HG03159 (cell line): ENCODE measurements at regions not wholly inside any gene's neighbourhood (a gene's known extent, or its start where the extent isn't known, plus 50 kb on each side); places are given as distances from the start of the nearest gene placed in this dataset.
"Not testable (repeated sequence)": the region's sequence is repeated elsewhere in the genome, so short reads cannot be mapped to it uniquely, and the experiment has no call there.

ENCODE experiments used
- ATAC-seq: cut with Tn5 transposase; IDR thresholded peaks from one replicate; pipeline ENCODE4 v1.9.1; 2021; ENCODE audit warnings: mild to moderate bottlenecking, moderate library complexity; ENCODE audit not compliant: unreplicated experiment

DNA sequence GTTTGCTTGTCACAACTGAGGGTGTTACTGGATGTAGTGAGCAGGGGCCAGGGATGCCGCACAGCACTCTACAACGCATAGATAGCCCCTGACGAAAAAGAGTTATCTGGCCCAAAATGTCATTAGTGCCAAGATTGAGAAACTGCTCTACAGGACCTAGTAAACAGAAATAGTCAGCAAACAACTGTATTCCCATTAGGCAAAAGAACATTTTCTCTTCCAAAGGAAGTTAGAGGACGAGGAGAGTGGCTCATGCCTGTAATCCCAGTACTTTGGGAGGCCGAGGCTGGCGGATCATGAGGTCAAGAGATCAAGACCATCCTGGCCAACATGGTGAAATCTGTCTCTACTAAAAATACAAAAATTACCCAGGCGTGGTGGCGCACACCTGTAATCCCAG is 189.1 kb downstream of the DUSP10 start:
- ATAC-seq = not testable (repeated sequence)

DNA sequence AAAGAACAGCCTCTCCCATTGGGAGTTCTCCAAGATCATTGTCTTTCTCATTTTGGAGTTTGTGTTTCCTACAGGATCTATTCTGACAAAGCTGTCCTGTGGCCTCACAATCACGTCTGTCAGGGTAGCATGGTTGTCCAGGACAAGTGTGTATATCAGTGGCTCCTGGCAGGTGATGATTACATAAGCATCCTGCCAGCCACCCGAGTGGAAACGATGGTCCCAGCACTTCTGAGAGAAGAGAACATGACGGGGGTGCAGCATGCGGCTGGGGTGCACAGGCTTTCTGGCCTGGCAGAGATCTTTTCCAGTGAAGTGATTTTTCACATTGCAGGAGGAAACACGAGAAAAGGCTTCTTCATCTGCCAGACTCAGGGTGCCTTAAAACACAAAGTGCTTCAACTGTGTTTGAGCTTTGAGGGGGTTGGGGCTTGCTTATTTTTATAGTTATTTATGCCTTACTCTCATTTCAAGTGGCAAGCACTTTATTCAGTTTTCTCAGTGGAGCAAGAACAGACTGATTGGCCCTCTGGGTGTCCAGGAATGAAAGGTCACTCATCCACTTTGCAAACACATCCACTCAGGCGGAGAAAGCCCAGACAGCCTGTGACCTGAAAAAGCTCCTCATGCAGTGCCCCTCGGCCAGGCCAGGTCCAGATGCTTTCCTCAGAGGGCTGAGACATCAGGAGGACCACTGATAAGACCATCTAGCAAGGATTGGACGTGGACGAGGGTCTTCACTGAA is 186.0 kb downstream of the DUSP10 start:
- ATAC-seq = no peak

- no peak for ATAC-seq
Observed at GRCh38 chr1:221556435-221556834, 185.5 kb downstream of the DUSP10 start.

GRCh38 chr1:221557013-221557412 is 184.9 kb downstream of the DUSP10 start:
- ATAC-seq = no peak

DNA sequence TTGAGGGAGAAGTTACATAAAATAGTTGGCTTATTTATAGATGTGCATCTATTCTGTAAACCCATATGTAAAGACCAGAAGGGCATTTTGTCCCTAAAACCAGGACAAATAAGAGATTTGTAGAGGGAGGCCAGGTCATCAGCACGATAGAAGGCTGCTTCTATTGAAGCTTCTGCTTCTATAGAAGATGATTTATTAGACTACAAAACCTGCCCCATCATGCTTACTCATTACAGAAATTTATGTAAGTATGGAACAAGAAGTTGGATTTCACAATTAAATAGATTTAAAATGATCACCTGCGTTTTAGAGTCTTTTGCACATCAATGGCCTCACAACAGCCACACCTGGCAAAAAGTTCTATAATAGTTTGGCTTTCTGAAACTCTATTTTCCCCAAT is 183.5 kb downstream of the DUSP10 start:
- ATAC-seq = no peak

- ATAC-seq = no peak
Observed at GRCh38 chr1:221559911-221560310, 182.0 kb downstream of the DUSP10 start.

DNA sequence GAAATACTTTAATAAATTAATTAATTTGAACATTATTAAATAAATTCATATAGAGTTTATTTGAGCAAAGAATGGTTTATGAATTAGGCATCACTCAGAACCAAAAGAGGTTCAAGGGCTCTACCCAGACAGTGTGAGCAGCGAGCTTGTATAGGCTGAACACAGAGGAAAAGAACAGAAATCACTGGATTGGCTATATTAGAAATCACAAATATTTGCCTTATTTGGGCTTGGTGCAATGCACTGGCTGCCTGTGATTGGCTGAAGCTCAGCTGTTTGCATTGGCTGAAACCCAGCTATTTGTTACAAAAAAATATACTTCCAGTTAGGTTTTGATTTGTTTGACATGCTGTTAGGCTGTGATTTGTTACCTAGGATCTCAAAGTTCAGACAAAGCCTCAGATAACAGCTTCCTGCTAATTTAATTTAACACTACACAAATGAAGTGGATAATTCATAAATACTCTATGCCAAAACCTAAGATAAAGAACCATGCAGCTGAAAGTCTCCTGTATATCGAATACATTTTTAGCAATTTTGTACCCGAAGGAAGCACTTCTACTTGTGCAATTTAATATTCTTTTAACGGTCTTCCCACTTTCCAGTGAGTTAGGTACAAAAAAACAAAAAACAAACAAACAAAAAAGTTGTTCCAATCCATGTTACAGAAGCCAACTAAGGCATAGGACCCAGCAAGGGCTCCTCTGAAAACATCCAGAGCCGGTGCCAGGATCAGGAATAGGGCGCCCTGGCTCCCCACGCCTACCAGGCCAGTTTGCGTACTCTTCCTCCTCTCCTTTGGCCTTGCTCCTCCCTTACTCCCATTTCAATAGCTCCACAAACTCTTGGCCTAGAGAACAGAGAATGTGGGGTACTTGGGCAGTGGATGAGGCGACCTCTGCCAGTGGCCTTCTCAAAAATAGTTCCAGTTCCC is 179.1 kb downstream of the DUSP10 start:
- ATAC-seq = no peak

GRCh38 chr1:221563476-221563921 is 178.4 kb downstream of the DUSP10 start:
- no peak for ATAC-seq

- ATAC-seq = no peak
Observed at GRCh38 chr1:221564891-221565290, 177.0 kb downstream of the DUSP10 start.

GRCh38 chr1:221565711-221566110 is 176.2 kb downstream of the DUSP10 start:
- no peak for ATAC-seq

DNA sequence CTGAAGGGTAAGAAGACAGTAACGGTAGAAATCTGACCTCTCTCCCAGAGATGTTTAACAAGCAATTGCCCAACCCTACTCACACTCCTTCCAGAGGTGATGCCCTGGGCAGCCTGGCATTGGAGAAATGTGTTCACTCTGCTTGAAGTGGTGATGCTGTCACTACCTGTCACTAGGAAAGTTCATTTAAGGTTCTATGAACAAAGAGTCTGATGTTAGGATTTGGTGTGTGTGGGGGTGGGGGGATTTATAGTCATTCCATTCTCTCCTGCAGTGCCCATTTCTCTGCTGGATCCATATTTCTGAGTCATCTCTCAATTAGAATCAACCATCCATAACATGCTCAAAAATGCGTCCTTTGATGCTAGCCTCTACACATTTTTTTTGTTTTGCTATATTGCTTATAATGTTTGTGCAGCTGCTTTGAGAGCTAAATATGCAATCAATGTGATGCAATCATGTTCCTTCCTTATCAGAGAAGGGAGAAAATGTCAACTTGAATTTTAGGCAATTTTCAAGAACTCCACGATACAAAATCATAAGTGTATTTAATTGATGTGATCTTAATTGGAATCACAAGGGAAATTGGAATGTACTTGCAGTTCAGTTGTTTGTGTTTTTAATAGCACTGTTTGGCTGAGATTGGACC is 173.9 kb downstream of the DUSP10 start:
- ATAC-seq = no peak

GRCh38 chr1:221573756-221574155 is 168.1 kb downstream of the DUSP10 start:
- ATAC-seq = no peak

DNA sequence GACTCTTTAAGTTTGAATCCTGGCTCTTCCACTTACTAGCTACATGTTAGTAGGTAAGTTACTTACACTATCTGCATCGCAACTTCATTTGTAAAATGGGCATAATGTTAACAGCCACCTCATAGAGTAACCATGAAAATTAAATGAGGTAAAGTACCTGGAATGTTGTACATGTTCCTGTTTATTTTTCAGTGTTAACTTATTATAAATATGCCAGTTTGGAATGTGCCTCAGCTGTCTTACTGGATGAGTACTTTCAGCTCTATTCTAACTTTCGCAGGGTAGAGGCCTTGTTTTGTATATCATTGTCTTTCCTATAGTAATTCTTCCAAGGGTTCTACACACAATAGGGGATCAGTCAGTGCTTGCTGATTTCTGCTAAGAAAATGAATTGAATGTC is 167.4 kb downstream of the DUSP10 start:
- ATAC-seq = no peak

DNA sequence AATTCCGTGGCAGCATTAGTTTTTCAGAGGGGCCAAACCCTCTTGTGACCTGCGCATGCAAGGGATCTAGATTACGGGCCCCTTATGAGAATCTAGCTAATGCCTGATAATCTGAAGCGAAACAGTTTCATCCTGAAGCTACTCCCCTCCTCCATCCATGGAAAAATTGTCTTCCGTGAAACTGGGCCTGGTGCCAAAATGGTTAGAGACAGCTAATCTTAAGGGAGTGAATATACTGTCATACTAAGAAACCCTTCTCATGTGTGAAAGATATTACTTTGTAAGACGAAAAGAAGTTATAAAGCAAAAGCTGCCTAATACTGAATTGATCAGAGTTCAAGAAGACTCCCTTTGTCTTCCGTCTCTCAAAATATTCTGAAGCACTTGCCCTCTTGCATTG is 166.3 kb downstream of the DUSP10 start:
- ATAC-seq = no peak

DNA sequence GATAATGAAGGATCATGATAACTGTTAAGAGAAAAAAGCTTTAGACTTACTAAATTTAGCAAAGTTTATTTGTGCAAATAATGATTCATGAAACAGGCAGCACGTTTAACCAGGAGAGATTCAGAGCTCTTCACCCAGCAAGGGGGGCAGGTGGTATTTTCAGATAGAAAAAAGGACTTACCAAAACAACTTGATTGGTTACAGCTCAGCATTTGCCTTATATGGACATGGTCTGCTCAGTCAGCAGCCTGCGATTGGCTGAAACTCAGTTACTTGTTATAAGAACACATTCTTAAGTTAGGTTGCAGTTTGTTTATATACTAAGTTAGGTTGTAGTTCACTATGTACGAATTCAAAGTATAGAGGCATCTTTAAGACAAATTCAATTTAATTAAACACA is 165.6 kb downstream of the DUSP10 start:
- ATAC-seq = no peak

DNA sequence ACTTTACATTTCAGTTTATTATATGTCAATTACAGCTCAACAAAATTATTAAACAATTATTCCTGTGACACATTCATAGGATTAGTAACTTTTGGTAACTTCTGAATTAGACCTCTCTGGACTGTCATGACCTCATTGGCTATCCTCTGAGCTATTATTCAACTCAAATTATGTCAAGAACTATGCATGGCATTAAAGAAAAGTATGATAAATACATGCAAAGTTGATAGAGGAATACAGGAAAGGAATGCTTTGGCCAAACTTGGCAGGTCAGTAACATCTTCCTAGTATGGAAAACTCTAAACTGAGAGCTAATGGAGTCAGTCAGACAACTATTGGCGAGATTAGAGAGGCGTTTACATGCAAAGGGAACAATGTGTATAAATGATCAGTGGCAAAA is 158.4 kb downstream of the DUSP10 start:
- ATAC-seq = no peak

DNA sequence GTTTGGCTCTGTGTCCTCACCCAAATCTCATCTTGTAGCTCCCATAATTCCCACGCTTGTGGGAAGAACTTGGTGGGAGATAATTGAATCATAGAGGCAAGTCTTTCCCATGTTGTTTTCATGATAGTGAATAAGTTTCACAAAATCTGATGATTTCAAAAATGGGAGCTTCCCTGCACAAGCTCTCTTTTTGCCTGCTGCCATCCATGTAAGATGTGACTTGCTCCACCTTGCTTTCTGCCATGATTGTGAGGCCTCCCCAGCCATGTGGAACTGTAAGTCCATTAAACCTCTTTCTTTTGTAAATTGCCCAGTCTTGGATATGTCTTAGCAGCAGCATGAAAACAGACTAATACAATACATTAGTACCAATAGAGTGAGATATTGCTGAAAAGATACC is 154.9 kb downstream of the DUSP10 start:
- not testable (repeated sequence) for ATAC-seq

DNA sequence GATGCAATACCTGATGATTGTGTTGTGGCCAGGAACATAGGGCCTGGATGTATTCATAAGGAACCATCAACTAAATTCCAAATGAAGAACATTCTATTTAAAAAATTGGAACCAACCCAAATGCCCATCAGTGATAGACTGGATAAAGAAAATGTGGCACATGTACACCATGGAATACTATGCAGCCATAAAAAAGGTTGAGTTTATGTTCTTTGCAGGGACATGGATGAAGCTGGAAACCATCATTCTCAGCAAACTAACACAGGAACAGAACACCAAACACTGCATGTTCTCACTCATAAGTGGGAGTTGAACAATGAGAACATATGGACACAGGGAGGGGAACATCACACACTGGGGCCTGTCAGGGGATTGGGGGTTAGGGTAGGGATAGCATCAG is 150.6 kb downstream of the DUSP10 start:
- ATAC-seq = not testable (repeated sequence)

DNA sequence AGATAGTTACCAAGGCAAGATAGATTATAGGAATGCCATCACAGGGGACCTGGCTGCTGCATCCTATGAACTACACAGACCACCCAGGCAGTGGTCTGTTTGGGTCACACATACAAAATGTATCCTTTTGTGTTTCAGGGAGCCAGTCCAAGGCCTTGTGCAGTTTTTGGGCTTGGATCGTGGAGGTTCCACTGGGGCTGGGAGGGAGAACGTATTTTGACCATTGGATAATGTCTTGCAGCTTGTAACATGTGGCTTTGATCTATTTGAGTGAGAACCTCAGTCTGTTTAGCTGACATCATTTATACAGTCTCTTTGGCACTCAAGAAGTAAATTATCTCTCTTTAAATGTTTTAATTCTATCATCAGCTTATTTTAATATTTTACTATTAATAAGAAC is 147.3 kb downstream of the DUSP10 start:
- ATAC-seq = no peak

GRCh38 chr1:221598122-221598521 is 143.8 kb downstream of the DUSP10 start:
- no peak for ATAC-seq

GRCh38 chr1:221601166-221601565 is 140.7 kb downstream of the DUSP10 start:
- no peak for ATAC-seq
